H1 (cell line): ENCODE measurements at regions not wholly inside any gene's neighbourhood (a gene's known extent, or its start where the extent isn't known, plus 50 kb on each side); places are given as distances from the start of the nearest gene placed in this dataset.

Experiments used
- CTCF ChIA-PET: fragments of 300-600 bp; sonication (Branson Sonifier 250); formaldehyde crosslinking; loops from one replicate; lab custom pipeline; 2021; ENCODE audit not compliant: partially characterized antibody; lab: Charles Lee
- POLR2A ChIA-PET: fragments of 300-600 bp; sonication (Branson Sonifier 250); formaldehyde crosslinking; loops from one replicate; lab custom pipeline; 2021; ENCODE audit warnings: inconsistent platforms; ENCODE audit not compliant: partially characterized antibody; lab: Charles Lee
- DNase-seq, 2 experiments: peaks; one replicate each; pipeline versions ENCODE4 v3.0.0 to v3.0.0-alpha.2; 2010 to 2022; ENCODE audit warnings: low spot score in 2 of 2, low read depth in 1 of 2, mixed read lengths in 1 of 2
- FAIRE-seq: peaks from 2 replicates; lab custom pipeline; 2011; peaks lifted over from hg19 to GRCh38; lab: Jason Lieb, UNC
- H2AFZ ChIP-seq: 2 replicates; pipeline ENCODE4 v1.8.1; 2012; ENCODE audit warnings: low read length, inconsistent platforms
- H2AK5ac ChIP-seq: 2 replicates; pipeline ENCODE4 v1.6.1; 2013; ENCODE audit warnings: low read depth, low read length
- H2BK120ac ChIP-seq: replicated peaks from 2 replicates; pipeline ENCODE3; 2013; ENCODE audit warnings: low read depth, low read length, inconsistent platforms
- H2BK12ac ChIP-seq: 2 replicates; pipeline ENCODE4 v1.6.1; 2013; ENCODE audit warnings: low read depth, low read length
- H2BK15ac ChIP-seq: 2 replicates; pipeline ENCODE4 v1.6.1; 2013; ENCODE audit warnings: low read length
- H2BK20ac ChIP-seq: 2 replicates; pipeline ENCODE4 v1.6.1; 2013; ENCODE audit warnings: low read length
- H2BK5ac ChIP-seq: 2 replicates; pipeline ENCODE4 v1.6.1; 2013; ENCODE audit warnings: low read depth, low read length
- H3K14ac ChIP-seq: 2 replicates; pipeline ENCODE4 v1.6.1; 2013; ENCODE audit warnings: inconsistent platforms; ENCODE audit not compliant: insufficient read length
- H3K18ac ChIP-seq: 2 replicates; pipeline ENCODE4 v1.6.1; 2013; ENCODE audit warnings: low read length; ENCODE audit errors: extremely low read depth
- H3K23ac ChIP-seq: 2 replicates; pipeline ENCODE4 v1.6.1; 2013; ENCODE audit warnings: inconsistent platforms; ENCODE audit not compliant: insufficient read length
- H3K23me2 ChIP-seq: 2 replicates; pipeline ENCODE4 v1.6.1; 2013; ENCODE audit warnings: low read depth, low read length
- H3K27ac ChIP-seq: 2 replicates; pipeline ENCODE4 v1.6.1; 2011; ENCODE audit warnings: low read depth, low read length, inconsistent platforms
- H3K27me3 ChIP-seq, 4 experiments: replicated peaks in 1 of 4; 1 replicate in 1 of 4; 2 replicates in 3 of 4; pipeline versions ENCODE4 v1.6.1 to v1.8.1; 2011 to 2013; ENCODE audit warnings: low read length in 3 of 4, mild to moderate bottlenecking in 3 of 4, inconsistent platforms in 2 of 4, mixed read lengths in 2 of 4, moderate library complexity in 1 of 4; ENCODE audit not compliant: control insufficient read depth in 3 of 4, insufficient read depth in 3 of 4; ENCODE audit errors: extremely low read depth in 1 of 4
- H3K36me3 ChIP-seq, 4 experiments: 2 replicates each; pipeline versions ENCODE4 v1.6.1 to v1.8.1; 2011 to 2013; ENCODE audit warnings: mild to moderate bottlenecking in 4 of 4, low read length in 3 of 4, moderate library complexity in 2 of 4, control low read depth in 1 of 4, inconsistent platforms in 1 of 4; ENCODE audit not compliant: insufficient read depth in 4 of 4, control insufficient read depth in 2 of 4
- H3K4ac ChIP-seq: replicated peaks from 2 replicates; pipeline ENCODE3; 2013; ENCODE audit warnings: low read length, low read depth, mixed read lengths, inconsistent platforms; ENCODE audit not compliant: insufficient read length
- H3K4me1 ChIP-seq, 4 experiments: replicated peaks in 1 of 4; 1 replicate in 1 of 4; 2 replicates in 3 of 4; pipeline versions ENCODE4 v1.6.1 to v1.8.1; 2011 to 2013; ENCODE audit warnings: low read length in 3 of 4, inconsistent platforms in 2 of 4, mixed read lengths in 1 of 4; ENCODE audit not compliant: insufficient read depth in 4 of 4, control insufficient read depth in 3 of 4
- H3K4me2 ChIP-seq, 2 experiments: 2 replicates each; pipeline versions ENCODE4 v1.6.1 to v1.8.1; 2011 to 2013; ENCODE audit warnings: low read depth in 2 of 2, low read length in 2 of 2, control low read depth in 1 of 2, inconsistent platforms in 1 of 2, mild to moderate bottlenecking in 1 of 2; ENCODE audit not compliant: insufficient read depth in 1 of 2
- H3K4me3 ChIP-seq, 4 experiments: fragments of 200-600, 300-600 bp in 1 of 4; sonication (generic), shearing (Covaris generic), sonication (Bioruptor Twin) in 1 of 4; 2 replicates each; pipeline versions ENCODE4 v1.5.1 to v1.8.1; 2011 to 2016; ENCODE audit warnings: low read length in 4 of 4, low read depth in 3 of 4, control low read depth in 2 of 4, inconsistent platforms in 2 of 4, mild to moderate bottlenecking in 2 of 4, mixed read lengths in 1 of 4, moderate library complexity in 1 of 4; ENCODE audit not compliant: insufficient read depth in 2 of 4; ENCODE audit errors: extremely low read depth in 1 of 4
- H3K56ac ChIP-seq: replicated peaks from 2 replicates; pipeline ENCODE3; 2013; ENCODE audit warnings: low read depth, mild to moderate bottlenecking, mixed read lengths, low read length, inconsistent platforms; ENCODE audit not compliant: insufficient read length
- H3K79me1 ChIP-seq: 2 replicates; pipeline ENCODE4 v1.6.1; 2013; ENCODE audit warnings: low read depth, low read length, control low read depth
- H3K79me2 ChIP-seq, 2 experiments: 2 replicates each; pipeline versions ENCODE4 v1.6.1 to v1.8.1; 2012 to 2013; ENCODE audit warnings: low read length in 2 of 2, mild to moderate bottlenecking in 2 of 2, inconsistent platforms in 1 of 2; ENCODE audit not compliant: insufficient read depth in 2 of 2, control insufficient read depth in 1 of 2
- H3K9ac ChIP-seq, 4 experiments: replicated peaks in 1 of 4; 1 replicate in 1 of 4; 2 replicates in 3 of 4; pipeline versions ENCODE4 v1.6.1 to v1.8.1; 2011 to 2013; ENCODE audit warnings: low read depth in 3 of 4, low read length in 3 of 4, control low read depth in 2 of 4, mild to moderate bottlenecking in 2 of 4, moderate library complexity in 2 of 4, inconsistent platforms in 1 of 4; ENCODE audit errors: extremely low read depth in 1 of 4
- H3K9me3 ChIP-seq, 2 experiments: 2 replicates each; pipeline versions ENCODE4 v1.6.1 to v1.8.1; 2012 to 2013; ENCODE audit warnings: mild to moderate bottlenecking in 2 of 2, moderate library complexity in 2 of 2, control low read depth in 1 of 2, inconsistent platforms in 1 of 2, low read depth in 1 of 2, low read length in 1 of 2, mixed read lengths in 1 of 2; ENCODE audit not compliant: insufficient read depth in 2 of 2
- H4K20me1 ChIP-seq, 2 experiments: replicated peaks in 1 of 2; 2 replicates each; pipeline versions ENCODE3 to v1.8.1; 2011 to 2013; ENCODE audit warnings: inconsistent platforms in 2 of 2, low read length in 2 of 2, mild to moderate bottlenecking in 1 of 2; ENCODE audit not compliant: insufficient read depth in 2 of 2, control insufficient read depth in 1 of 2
- H4K5ac ChIP-seq: 2 replicates; pipeline ENCODE4 v1.6.1; 2013; ENCODE audit warnings: low read length, low read depth, mixed read lengths, inconsistent platforms; ENCODE audit not compliant: insufficient read length
- H4K8ac ChIP-seq: 2 replicates; pipeline ENCODE4 v1.8.0; 2013; ENCODE audit warnings: mild to moderate bottlenecking, moderate library complexity, low read length, inconsistent platforms; ENCODE audit not compliant: insufficient read depth; ENCODE audit errors: extremely low read depth
- H4K91ac ChIP-seq: replicated peaks from 2 replicates; pipeline ENCODE3; 2013; ENCODE audit warnings: low read length, mixed read lengths, inconsistent platforms; ENCODE audit not compliant: insufficient read length
- ASH2L ChIP-seq: fragments of 200-600, 300-600 bp; sonication (generic); IDR thresholded peaks from one replicate; pipeline ENCODE4 v1.7.1; 2017; ENCODE audit warnings: low read length
- RAD21 ChIP-seq, 2 experiments: IDR thresholded peaks in 1 of 2; conservative IDR thresholded peaks in 1 of 2; 2 replicates each; pipeline ENCODE4 v1.6.1; 2011; ENCODE audit warnings: low read depth in 2 of 2, low read length in 2 of 2, improper control_type of control experiment in 1 of 2, inconsistent platforms in 1 of 2, mild to moderate bottlenecking in 1 of 2, moderate library complexity in 1 of 2
- WGBS, 2 experiments: shearing (Covaris generic) in 1 of 2; methylation state at CpG; one replicate each; pipeline versions ENCODE4 v1.1.6 to v1.1.7; 2013 to 2015; ENCODE audit warnings: low lambda C conversion rate in 2 of 2, mixed read lengths in 2 of 2, inconsistent platforms in 1 of 2, low coverage in 1 of 2, missing lambda C conversion rate in 1 of 2; ENCODE audit not compliant: insufficient replicate concordance in 2 of 2, insufficient coverage in 1 of 2, insufficient read length in 1 of 2; ENCODE audit errors: extremely low coverage in 1 of 2, missing lambda C conversion rate in 1 of 2; 5-methylcytosine and 5-hydroxymethylcytosine counted together

DNA sequence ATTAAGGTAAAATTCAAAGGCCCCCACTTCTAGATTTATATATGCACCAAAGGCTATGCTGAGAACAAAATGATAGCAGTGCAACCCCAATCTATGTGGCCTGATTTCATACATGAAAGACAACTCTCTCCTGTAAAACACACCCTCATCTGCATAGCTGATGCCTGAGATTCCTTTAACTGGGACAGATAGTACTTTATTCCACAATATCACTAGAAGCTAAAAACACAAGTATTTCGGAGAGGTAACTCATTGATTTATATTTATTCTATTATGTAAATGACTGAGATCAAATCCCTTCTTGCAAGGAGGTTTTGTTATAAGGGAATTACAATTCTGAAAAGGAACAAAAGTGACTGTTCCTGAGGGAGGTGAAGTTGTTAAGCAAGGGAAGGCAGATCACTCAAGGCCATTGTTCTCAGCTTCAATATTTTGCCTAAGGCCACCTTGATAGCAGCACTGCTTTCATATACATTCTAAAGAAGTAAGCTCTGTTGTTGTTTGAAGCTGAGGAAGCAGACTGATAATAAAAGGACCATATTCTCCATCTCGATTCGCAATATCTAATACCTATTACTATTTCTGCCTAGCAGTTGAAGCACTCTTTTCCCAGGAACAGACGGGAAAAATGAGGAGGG lies 471.0 kb upstream of the CDH7 start:
- Histone ChIP-seq H3K79me1 (no peaks in the 10 kb centered on the region), H3K4me2 (peak overlapping the region in 1 of 2 experiments; percentile 17; a peak in 1 of 4 replicates), H2BK20ac (no peak overlapping the region), H3K23me2 (no peaks in the 10 kb centered on the region), H3K27ac (no peak overlapping the region), H3K27me3 (no peaks in the 10 kb centered on the region), H2BK12ac (no peak overlapping the region), H3K56ac (no peak overlapping the region), H3K9ac (no peak overlapping the region), H3K9me3 (no peaks in the 10 kb centered on the region; a peak in 1 of 4 replicates), H3K23ac (no peak overlapping the region), H4K20me1 (no peaks in the 10 kb centered on the region)
- no peak for DNase-seq
- POLR2A ChIA-PET = no interaction called here
- TF ChIP-seq RAD21 (IDR thresholded peaks at IDR 0.05 in 1 of 2, conservative IDR thresholded peaks at IDR 0.05 in 1 of 2; ENCODE audit: low read depth in 2 of 2, low read length in 2 of 2) (no peak), ASH2L (no peak)
- TF ChIP-seq, all 59 proteins: peak for 0
- 82% methylated on average over 4 of the region's 4 CpGs; no CpG with 5 or more reads in 1 of the 2 experiments for WGBS, 2 experiments
- no peaks in the 10 kb centered on the region for H3K79me2 ChIP-seq
- H2BK15ac ChIP-seq = no peak overlapping the region
- FAIRE-seq = no peak
- H3K18ac ChIP-seq = no peak overlapping the region
- no peak overlapping the region for H2BK120ac ChIP-seq
- no peaks in the 10 kb centered on the region for H3K36me3 ChIP-seq
- CTCF ChIA-PET = interaction anchor here (1.1 kb wide), 1 partner anchor 23 kb away, joined by 4 read pairs; no protein-coding TSS in a partner anchor
- peaks cover 0 to 9% (median 3%) of the 10 kb centered on the region in 4 experiments; a peak in 2 of 7 replicates for H3K4me1 ChIP-seq
- no peak overlapping the region for H4K5ac ChIP-seq
- no peak overlapping the region for H3K4me3 ChIP-seq
- H3K4ac ChIP-seq = no peak overlapping the region
- H2AK5ac ChIP-seq = no peak overlapping the region
- H4K8ac ChIP-seq = no peak overlapping the region
- H2AFZ ChIP-seq = 0 out of 2 replicates have a peak overlapping the region, but pooled peaks have one; percentile 58
- no peak overlapping the region for H4K91ac ChIP-seq
- no peak overlapping the region for H2BK5ac ChIP-seq
- H3K14ac ChIP-seq = no peak overlapping the region
